Spleen (tissue), 11 donors: ENCODE measurements at regions not wholly inside any gene's neighbourhood (a gene's known extent, or its start where the extent isn't known, plus 50 kb on each side); places are given as distances from the start of the nearest gene placed in this dataset.

ENCODE experiments used
- DNase-seq: peaks from one replicate; pipeline ENCODE4 v3.0.0-alpha.2; 2020
- H3K27ac ChIP-seq, 8 donors: fragments of 200-600 bp; sonication (generic) in 7 of 8; 1 replicate in 4 of 8; 2 replicates in 4 of 8; pipeline versions ENCODE4 v1.5.0 to v1.8.0; 2016 to 2021; ENCODE audit warnings: inconsistent platforms in 4 of 8, mild to moderate bottlenecking in 4 of 8, moderate library complexity in 1 of 8
- H3K27me3 ChIP-seq, 7 donors: fragments of 200-600 bp; sonication (generic) in 6 of 7; replicated peaks in 1 of 7; 1 replicate in 4 of 7; 2 replicates in 3 of 7; pipeline versions ENCODE4 v1.5.0 to v1.8.0; 2016 to 2021; ENCODE audit warnings: inconsistent platforms in 3 of 7, mild to moderate bottlenecking in 1 of 7
- H3K36me3 ChIP-seq, 6 donors: fragments of 200-600 bp; sonication (generic) in 5 of 6; 1 replicate in 4 of 6; 2 replicates in 2 of 6; pipeline versions ENCODE4 v1.5.0 to v1.8.0; 2016 to 2021; ENCODE audit warnings: inconsistent platforms in 2 of 6
- H3K4me1 ChIP-seq, 6 donors: fragments of 200-600 bp; sonication (generic) in 5 of 6; 1 replicate in 3 of 6; 2 replicates in 3 of 6; pipeline versions ENCODE4 v1.5.0 to v1.8.0; 2016 to 2021; ENCODE audit warnings: inconsistent platforms in 3 of 6
- H3K4me3 ChIP-seq, 8 donors: fragments of 200-600 bp; sonication (generic) in 7 of 8; 1 replicate in 4 of 8; 2 replicates in 4 of 8; pipeline versions ENCODE4 v1.5.0 to v1.8.0; 2016 to 2021; ENCODE audit warnings: inconsistent platforms in 4 of 8, mild to moderate bottlenecking in 4 of 8, moderate library complexity in 2 of 8
- H3K9me3 ChIP-seq, 8 donors: fragments of 200-600 bp; sonication (generic) in 7 of 8; 1 replicate in 4 of 8; 2 replicates in 4 of 8; pipeline versions ENCODE4 v1.5.0 to v1.8.0; 2016 to 2021; ENCODE audit warnings: inconsistent platforms in 4 of 8
- POLR2A ChIP-seq, 3 donors: fragments of 450-650 bp; IDR thresholded peaks; one replicate each; pipeline ENCODE4 v1.5.1; 2017; ENCODE audit warnings: antibody characterized with exemption in 3 of 3, mild to moderate bottlenecking in 1 of 3
- POLR2AphosphoS5 ChIP-seq, 3 donors: sonication (generic); formaldehyde crosslinking; IDR thresholded peaks; one replicate each; pipeline ENCODE4 v1.5.1; 2017; ENCODE audit warnings: antibody characterized with exemption in 3 of 3
- WGBS, 5 donors: extraction: QIAGEN DNeasy Blood & Tissue Kit in 3 of 5; methylation state at CpG; one replicate each; pipeline versions ENCODE4 v1.1.5 to v1.1.7; 2013 to 2018; 5-methylcytosine and 5-hydroxymethylcytosine counted together
- intact Hi-C: fragments of 100-400 bp; cut with DNase I; formaldehyde crosslinking; loops from one replicate; pipeline ENCODE4 v1.15.0; 2023; ENCODE audit warnings: low total_unique reads
- TF ChIP-seq, protein P1 (sequence below), 11 experiments: fragments of 200-600 bp in 7 of 11; fragments of 450-650 bp in 4 of 11; sonication (generic) in 4 of 11; IDR thresholded peaks in 8 of 11; conservative IDR thresholded peaks in 3 of 11; 1 replicate in 7 of 11; 2 replicates in 4 of 11; pipeline versions ENCODE4 v1.4.0 to v1.8.0; 2016 to 2021; ENCODE audit warnings: antibody characterized with exemption in 11 of 11, inconsistent platforms in 4 of 11, mild to moderate bottlenecking in 1 of 11
- donor health status: healthy with polysubstance abuse.
- donor health status: DM: no; HTN: no; CAD: no; lungs with moderate emphysema.
- donor health status: DM: no; HTN: no; CAD: no.
- donor health status: Bipolar disorder and iron deficiency.
- donor health status: healthy.
- donor health status: DM: no; HTN: no; CAD: no.
- donor health status: DM: yes; HTN: yes; CAD: no.

DNA sequence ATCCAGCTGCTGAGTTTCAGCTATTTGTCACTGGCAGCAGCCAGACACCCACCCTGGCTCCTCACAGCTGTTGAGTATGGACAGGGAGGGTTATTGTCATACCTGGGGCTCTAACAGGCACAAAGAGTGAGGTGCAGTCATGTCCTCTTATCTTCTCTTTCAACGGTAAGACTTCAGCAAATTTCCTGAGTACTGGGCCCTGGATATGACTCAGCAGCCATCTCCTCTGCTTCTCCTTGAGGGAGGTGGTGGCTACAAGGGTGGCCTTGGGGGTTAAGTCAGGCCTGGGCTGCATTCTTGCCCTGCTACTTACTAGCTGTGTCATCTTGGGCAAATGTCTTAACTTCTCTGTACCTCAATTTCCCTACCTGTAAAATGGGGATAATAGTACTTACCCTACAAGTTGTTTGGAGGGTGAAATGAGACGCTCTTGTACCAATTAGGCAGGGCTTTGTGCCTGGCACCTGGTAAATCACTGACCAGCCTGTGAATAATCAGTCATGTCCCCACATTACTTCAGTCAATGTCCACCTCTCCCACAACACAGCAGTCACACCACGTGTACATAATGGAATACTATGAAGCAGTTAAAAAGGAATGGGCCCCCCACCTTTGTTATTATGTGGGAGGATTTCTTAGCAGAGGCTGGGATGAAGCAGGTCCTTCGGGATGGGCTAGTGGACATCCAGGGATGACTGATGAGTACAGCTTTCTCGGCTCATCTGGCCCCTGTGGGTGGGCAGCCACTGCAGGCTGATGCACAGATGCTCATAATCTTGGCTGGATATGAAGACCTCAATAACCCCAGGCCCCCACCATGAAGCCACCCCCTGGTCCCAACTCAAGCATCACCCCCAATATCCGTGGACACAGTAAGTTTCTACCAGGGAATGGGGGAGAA, 528.8 kb downstream of the SHQ1 start:
- TF ChIP-seq POLR2AphosphoS5 (IDR thresholded peaks at IDR 0.05): no peak
- TF ChIP-seq, protein P1, sequence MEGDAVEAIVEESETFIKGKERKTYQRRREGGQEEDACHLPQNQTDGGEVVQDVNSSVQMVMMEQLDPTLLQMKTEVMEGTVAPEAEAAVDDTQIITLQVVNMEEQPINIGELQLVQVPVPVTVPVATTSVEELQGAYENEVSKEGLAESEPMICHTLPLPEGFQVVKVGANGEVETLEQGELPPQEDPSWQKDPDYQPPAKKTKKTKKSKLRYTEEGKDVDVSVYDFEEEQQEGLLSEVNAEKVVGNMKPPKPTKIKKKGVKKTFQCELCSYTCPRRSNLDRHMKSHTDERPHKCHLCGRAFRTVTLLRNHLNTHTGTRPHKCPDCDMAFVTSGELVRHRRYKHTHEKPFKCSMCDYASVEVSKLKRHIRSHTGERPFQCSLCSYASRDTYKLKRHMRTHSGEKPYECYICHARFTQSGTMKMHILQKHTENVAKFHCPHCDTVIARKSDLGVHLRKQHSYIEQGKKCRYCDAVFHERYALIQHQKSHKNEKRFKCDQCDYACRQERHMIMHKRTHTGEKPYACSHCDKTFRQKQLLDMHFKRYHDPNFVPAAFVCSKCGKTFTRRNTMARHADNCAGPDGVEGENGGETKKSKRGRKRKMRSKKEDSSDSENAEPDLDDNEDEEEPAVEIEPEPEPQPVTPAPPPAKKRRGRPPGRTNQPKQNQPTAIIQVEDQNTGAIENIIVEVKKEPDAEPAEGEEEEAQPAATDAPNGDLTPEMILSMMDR (IDR thresholded peaks at IDR 0.05 in 8 of 11, conservative IDR thresholded peaks at IDR 0.05 in 3 of 11): no peak
- TF ChIP-seq POLR2A (IDR thresholded peaks at IDR 0.05): no peak
- intact Hi-C loops: no loop called here
- Histone ChIP-seq H3K9me3 (no peaks in the 10 kb centered on the region), H3K36me3 (no peaks in the 10 kb centered on the region), H3K4me3 (no peak overlapping the region), H3K27me3 (no peaks in the 10 kb centered on the region), H3K4me1 (peaks cover 0 to 15% (median 7%) of the 10 kb centered on the region in 6 donors), H3K27ac (no peak overlapping the region)
- no peak for DNase-seq
- 77 to 82% (median 78%) methylated on average over 6 of the region's 6 CpGs for WGBS, 5 donors

DNA sequence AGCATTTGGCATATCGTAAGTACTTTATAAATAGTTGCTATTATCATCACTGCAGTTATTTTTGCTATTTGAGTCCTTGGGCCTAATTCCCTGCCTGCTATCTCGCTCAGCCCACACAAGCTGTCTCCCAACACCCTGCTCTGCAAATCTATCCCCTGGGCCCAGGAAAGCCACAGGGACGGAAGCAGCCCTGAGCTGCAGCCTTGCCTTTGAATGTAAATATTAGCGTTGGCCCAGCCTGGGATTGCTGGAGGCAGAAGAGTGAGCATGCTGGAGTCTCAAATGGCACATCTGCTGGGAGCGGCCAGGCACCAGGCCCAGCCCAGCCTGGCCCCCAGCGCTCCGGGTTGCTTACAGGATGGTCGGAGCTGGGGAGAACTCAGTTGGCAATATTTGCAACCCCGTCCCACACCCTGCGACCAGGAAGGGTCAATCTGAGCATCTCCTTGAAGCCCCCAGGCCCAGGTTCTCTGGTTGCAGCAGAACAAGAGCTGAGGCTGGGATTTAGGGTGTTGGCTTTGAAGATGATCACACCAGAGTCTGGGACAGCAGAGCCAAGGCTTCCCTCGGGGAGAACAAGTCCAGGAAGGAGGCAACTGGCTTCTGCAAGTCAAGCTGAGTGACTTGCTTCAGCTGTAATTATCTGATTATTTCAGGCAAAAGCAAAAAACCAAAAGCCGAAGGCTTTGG, 529.6 kb downstream of the SHQ1 start:
- Histone ChIP-seq H3K4me3 (no peak overlapping the region), H3K9me3 (no peaks in the 10 kb centered on the region), H3K36me3 (no peaks in the 10 kb centered on the region), H3K4me1 (peaks cover 0 to 15% (median 7%) of the 10 kb centered on the region in 6 donors), H3K27ac (no peak overlapping the region), H3K27me3 (no peaks in the 10 kb centered on the region)
- intact Hi-C loops: no loop called here
- TF ChIP-seq POLR2A (IDR thresholded peaks at IDR 0.05) (no peak), POLR2AphosphoS5 (IDR thresholded peaks at IDR 0.05) (no peak)
- TF ChIP-seq, protein P1 (IDR thresholded peaks at IDR 0.05 in 8 of 11, conservative IDR thresholded peaks at IDR 0.05 in 3 of 11): no peak
- DNase-seq: no peak
- 70 to 88% (median 78%) methylated on average over 8 to 12 of the region's 12 CpGs for WGBS, 5 donors

DNA sequence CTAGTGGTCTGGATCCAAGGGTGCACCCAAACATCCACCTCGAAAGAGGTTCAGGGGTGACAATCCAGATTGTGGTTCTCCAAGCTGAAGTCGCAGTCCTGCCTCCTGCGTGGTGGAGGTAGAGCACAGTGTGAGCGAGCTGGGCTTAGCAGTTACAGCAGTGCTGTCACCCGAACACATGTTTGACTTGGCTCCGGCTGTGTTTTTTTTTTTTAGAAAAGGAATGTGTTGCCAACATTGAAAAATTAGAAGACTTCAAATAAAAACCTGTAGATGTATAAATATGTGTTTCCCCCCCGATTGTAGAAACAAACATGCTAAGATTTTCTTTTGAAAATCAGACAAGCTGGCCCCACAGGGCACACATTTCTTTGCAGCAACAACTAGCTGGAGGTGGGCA, 530.8 kb downstream of the SHQ1 start:
- H3K4me3 ChIP-seq: no peak overlapping the region
- no peaks in the 10 kb centered on the region for H3K36me3 ChIP-seq
- WGBS, 5 donors: 85 to 96% (median 92%) methylated on average over 7 of the region's 7 CpGs
- peaks cover 0 to 15% (median 7%) of the 10 kb centered on the region in 6 donors for H3K4me1 ChIP-seq
- intact Hi-C loops: no loop called here
- no peaks in the 10 kb centered on the region for H3K27me3 ChIP-seq
- TF ChIP-seq POLR2A (IDR thresholded peaks at IDR 0.05) (no peak), POLR2AphosphoS5 (IDR thresholded peaks at IDR 0.05) (no peak)
- TF ChIP-seq, protein P1 (IDR thresholded peaks at IDR 0.05 in 8 of 11, conservative IDR thresholded peaks at IDR 0.05 in 3 of 11): no peak
- no peak for DNase-seq
- no peaks in the 10 kb centered on the region for H3K9me3 ChIP-seq
- no peak overlapping the region for H3K27ac ChIP-seq
